Dendritic cell treated with granulocyte-macrophage colony-stimulating factor and Interleukin-4, amounts not matched to agents 40 ng/mL and 50 ng/mL, for 4 days (primary cell): ENCODE measurements at regions not wholly inside any gene's neighbourhood (a gene's known extent, or its start where the extent isn't known, plus 50 kb on each side); places are given as distances from the start of the nearest gene placed in this dataset.
"Not testable (repeated sequence)": the region's sequence is repeated elsewhere in the genome, so short reads cannot be mapped to it uniquely, and the experiment has no call there.

Experiments used
- H3K27ac Mint-ChIP-seq: one replicate; pipeline ENCODE4 v1.8.0; 2022; ENCODE audit warnings: mild to moderate bottlenecking, mixed read lengths
- H3K27me3 Mint-ChIP-seq: one replicate; pipeline ENCODE4 v1.8.0; 2022; ENCODE audit warnings: mild to moderate bottlenecking, mixed read lengths
- H3K36me3 Mint-ChIP-seq: one replicate; pipeline ENCODE4 v1.8.0; 2022; ENCODE audit warnings: low read depth, mixed read lengths
- H3K4me1 Mint-ChIP-seq: one replicate; pipeline ENCODE4 v1.8.0; 2022; ENCODE audit warnings: low read depth, mixed read lengths
- H3K4me3 Mint-ChIP-seq: one replicate; pipeline ENCODE4 v1.8.0; 2022; ENCODE audit warnings: mild to moderate bottlenecking, moderate library complexity, mixed read lengths
- H3K9me3 Mint-ChIP-seq: one replicate; pipeline ENCODE4 v1.8.0; 2022; ENCODE audit warnings: mixed read lengths
- intact Hi-C: fragments of 100-400 bp; cut with micrococcal nuclease; formaldehyde crosslinking; loops from one replicate; pipeline ENCODE4 v1.15.0; 2022

DNA sequence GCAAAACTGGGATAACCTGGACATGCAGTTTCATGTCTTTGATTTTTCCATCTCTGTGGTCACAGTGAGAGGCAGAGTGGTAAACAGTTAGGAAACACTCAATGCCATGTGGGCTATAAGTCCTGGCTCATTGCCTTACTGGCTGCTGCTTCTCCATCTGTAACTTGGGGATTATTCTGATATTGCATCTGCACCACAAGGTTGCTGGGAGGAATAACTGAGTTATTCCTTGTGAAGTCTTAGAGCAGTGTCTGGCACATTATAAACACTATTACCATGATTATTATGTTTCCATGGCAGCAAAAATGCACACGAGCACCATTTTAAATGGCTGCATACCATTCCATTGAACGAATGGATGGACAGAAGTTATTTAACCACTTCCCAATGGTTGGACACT, 111.7 kb upstream of the CDH5 start:
- Mint-ChIP-seq H3K27me3 (peaks cover 5% of the 10 kb centered on the region), H3K9me3 (no peaks in the 10 kb centered on the region), H3K36me3 (no peaks in the 10 kb centered on the region), H3K27ac (no peak overlapping the region), H3K4me3 (no peak overlapping the region), H3K4me1 (no peaks in the 10 kb centered on the region)
- intact Hi-C loops: no loop called here

DNA sequence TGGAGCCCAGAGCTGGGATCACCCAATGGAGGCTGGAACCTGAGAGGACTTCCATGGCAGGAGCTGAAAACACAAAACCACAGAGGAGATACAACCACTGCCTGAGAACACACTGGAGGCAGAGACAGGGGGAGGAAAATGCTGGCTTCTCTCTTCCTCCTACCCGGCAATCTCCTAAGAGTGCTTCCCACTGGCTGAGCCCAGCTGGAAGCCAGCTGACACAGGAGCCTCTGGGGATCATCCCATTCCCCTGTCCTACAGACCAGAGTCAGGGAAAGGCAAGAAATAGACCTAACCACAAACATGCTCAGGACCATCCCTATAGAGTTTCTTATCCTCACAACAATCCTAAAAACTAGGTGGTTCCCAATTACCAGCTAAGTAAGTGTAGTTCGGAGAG, 112.4 kb upstream of the CDH5 start:
- Mint-ChIP-seq H3K4me1 (no peaks in the 10 kb centered on the region), H3K9me3 (no peaks in the 10 kb centered on the region), H3K27me3 (peaks cover 5% of the 10 kb centered on the region), H3K4me3 (no peak overlapping the region), H3K36me3 (no peaks in the 10 kb centered on the region), H3K27ac (no peak overlapping the region)
- intact Hi-C loops: no loop called here

GRCh38 chr16:66251476-66252160, 114.9 kb upstream of the CDH5 start:
- intact Hi-C loops: no loop called here
- no peak overlapping the region for H3K4me3 Mint-ChIP-seq
- no peak overlapping the region for H3K27ac Mint-ChIP-seq
- no peaks in the 10 kb centered on the region for H3K36me3 Mint-ChIP-seq
- no peaks in the 10 kb centered on the region for H3K9me3 Mint-ChIP-seq
- peaks cover 5% of the 10 kb centered on the region for H3K27me3 Mint-ChIP-seq
- no peaks in the 10 kb centered on the region for H3K4me1 Mint-ChIP-seq

GRCh38 chr16:66250686-66251431, 115.6 kb upstream of the CDH5 start:
- no peaks in the 10 kb centered on the region for H3K4me1 Mint-ChIP-seq
- intact Hi-C loops: no loop called here
- peaks cover 5% of the 10 kb centered on the region for H3K27me3 Mint-ChIP-seq
- H3K4me3 Mint-ChIP-seq: no peak overlapping the region
- no peaks in the 10 kb centered on the region for H3K9me3 Mint-ChIP-seq
- no peak overlapping the region for H3K27ac Mint-ChIP-seq
- no peaks in the 10 kb centered on the region for H3K36me3 Mint-ChIP-seq

DNA sequence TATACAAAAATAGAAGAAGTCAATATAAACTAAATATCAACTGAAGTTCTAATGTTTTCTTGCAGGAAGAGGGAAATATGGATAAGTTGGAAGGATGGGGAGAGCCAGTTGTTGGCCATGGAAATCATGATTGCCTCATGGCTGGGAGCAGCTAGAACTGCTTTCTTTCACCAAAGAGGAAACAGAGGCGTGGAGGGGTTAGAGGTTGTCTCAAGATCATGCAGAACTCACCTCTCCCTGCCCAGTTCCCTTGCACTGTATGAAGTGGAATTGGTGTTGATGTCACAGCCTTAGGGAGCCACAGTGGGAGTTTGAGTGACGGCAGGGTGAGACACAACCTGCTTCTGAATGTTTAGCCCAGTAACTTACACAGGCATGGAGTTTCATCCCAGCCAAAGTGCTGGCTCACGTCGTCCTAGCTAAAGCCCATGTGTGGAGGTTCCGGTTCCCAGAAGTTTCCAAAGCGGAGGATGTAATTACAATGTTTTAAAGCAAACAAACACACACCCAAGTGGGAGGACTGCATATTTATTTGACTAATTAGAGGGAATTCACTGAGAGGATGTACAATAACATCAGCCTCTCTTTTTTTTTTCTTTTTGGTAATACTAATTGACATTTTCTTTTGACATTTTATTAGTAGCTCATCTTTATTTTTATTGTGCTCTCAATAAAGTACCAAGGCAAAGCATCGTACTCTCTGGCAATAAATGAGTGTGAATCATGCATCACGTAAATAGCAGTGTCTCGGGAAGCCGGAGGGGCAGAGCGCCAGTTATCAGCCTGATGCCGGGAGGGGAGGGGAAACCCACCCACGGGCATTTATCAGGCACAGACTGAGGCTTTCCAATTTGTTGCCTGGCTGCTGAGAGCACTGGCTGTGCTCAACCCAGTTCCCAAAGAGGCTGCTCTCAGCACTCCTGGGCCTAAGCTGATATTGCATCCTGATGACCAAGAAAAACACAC, 118.7 kb upstream of the CDH5 start:
- Mint-ChIP-seq H3K27me3 (no peaks in the 10 kb centered on the region), H3K27ac (no peak overlapping the region), H3K9me3 (no peaks in the 10 kb centered on the region)

DNA sequence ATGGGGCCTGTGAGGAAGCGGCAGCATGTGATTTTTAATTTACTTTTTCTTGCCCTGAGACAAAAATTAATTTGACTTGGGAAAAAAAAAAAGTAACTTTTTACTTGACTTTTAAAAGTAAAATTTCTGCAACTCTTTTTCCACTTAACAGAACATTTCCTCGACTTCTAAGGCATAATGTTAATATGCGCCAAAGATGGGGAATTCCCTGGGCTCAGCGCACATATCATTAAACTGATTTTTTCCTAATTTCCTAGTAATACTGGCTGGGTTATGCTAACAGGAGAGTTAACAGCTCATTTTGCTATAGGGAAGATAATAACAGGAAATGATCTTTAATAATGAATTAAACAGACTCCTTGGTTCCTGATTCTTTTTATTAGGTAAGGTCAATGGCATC, 120.6 kb upstream of the CDH5 start:
- Mint-ChIP-seq H3K27ac (no peak overlapping the region), H3K4me3 (no peak overlapping the region), H3K4me1 (no peaks in the 10 kb centered on the region), H3K27me3 (no peaks in the 10 kb centered on the region), H3K36me3 (no peaks in the 10 kb centered on the region), H3K9me3 (no peaks in the 10 kb centered on the region)
- intact Hi-C loops: no loop called here

More for the DNA sequence above, 118.7 kb upstream of the CDH5 start:
- intact Hi-C loops: no loop called here
- Mint-ChIP-seq H3K4me3 (no peak overlapping the region), H3K4me1 (no peaks in the 10 kb centered on the region), H3K36me3 (no peaks in the 10 kb centered on the region)

GRCh38 chr16:66245072-66245471, 121.4 kb upstream of the CDH5 start:
- intact Hi-C loops: no loop called here
- Mint-ChIP-seq H3K4me3 (no peak overlapping the region), H3K27ac (no peak overlapping the region), H3K36me3 (no peaks in the 10 kb centered on the region), H3K27me3 (no peaks in the 10 kb centered on the region), H3K4me1 (no peaks in the 10 kb centered on the region), H3K9me3 (peaks cover 4% of the 10 kb centered on the region)

- Mint-ChIP-seq H3K36me3 (no peaks in the 10 kb centered on the region), H3K4me3 (no peak overlapping the region), H3K27me3 (peaks cover 1% of the 10 kb centered on the region), H3K27ac (no peak overlapping the region), H3K4me1 (no peaks in the 10 kb centered on the region), H3K9me3 (peaks cover 22% of the 10 kb centered on the region)
- intact Hi-C loops: no loop called here
Observed at GRCh38 chr16:66242672-66243071, 123.8 kb upstream of the CDH5 start.

DNA sequence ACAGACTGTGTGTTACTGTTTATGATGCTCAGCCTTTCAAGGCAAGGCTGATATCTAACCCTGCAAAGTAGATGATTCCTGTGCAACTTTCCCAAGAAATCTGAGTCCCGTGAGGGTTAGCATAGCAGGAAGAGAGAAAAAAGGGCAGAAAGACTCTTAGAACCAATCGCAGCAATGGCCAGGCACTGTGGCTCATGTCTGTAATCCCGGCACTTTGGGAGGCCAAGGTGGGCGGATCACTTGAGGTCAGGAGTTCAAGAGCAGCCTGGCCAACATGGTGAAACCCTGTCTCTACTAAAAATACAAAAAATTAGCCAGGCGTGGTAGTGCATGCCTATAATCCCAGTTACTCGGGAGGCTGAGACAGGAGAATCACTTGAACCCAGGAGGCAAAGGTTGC, 124.3 kb upstream of the CDH5 start:
- peaks cover 22% of the 10 kb centered on the region for H3K9me3 Mint-ChIP-seq
- H3K36me3 Mint-ChIP-seq, H3K27me3 Mint-ChIP-seq, H3K4me1 Mint-ChIP-seq, H3K27ac Mint-ChIP-seq, H3K4me3 Mint-ChIP-seq, intact Hi-C loops: not testable (repeated sequence)

DNA sequence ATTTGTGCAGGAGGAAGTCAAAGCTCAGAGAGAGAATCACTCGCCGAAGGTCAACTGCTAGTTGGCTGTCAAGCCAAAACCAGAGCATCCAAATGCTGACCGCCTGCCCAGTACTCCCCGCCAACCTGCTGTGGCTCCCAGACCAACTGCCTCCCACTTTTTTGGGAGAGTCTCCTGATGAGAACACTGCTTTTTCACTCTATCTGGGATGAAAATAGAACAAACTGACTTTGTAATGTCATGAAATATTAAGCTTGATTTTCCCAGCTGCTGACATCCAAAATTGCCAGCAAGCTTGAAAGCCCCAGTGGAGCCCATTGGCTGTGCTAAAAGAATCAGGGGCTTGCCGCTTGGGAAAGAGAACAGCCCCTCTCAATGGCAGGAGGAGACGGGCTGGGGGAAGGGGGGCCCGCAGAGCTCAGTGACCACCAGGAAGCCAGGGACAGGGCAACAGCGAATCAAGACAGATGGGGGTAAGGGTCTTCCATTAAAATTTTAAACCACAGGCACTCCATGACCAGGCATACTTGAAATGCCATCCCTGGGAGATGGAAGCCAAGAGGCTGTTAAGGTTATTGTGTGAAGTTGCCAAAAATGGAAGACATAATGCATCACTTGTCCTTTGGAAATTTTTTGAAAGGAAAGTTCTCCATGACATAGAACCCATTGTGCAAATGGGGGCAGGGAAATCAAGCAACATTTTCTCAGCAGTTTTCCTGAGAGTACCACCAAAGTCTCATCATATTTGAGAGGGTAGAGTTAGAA, 125.7 kb upstream of the CDH5 start:
- intact Hi-C loops: no loop called here
- H3K4me3 Mint-ChIP-seq: no peak overlapping the region
- peaks cover 22% of the 10 kb centered on the region for H3K9me3 Mint-ChIP-seq
- H3K27ac Mint-ChIP-seq: no peak overlapping the region
- no peaks in the 10 kb centered on the region for H3K36me3 Mint-ChIP-seq
- no peaks in the 10 kb centered on the region for H3K4me1 Mint-ChIP-seq
- H3K27me3 Mint-ChIP-seq: peaks cover 1% of the 10 kb centered on the region

GRCh38 chr16:66240088-66240487, 126.4 kb upstream of the CDH5 start:
- Mint-ChIP-seq H3K36me3 (no peaks in the 10 kb centered on the region), H3K4me1 (no peaks in the 10 kb centered on the region), H3K27me3 (peaks cover 1% of the 10 kb centered on the region), H3K27ac (no peak overlapping the region), H3K9me3 (peaks cover 22% of the 10 kb centered on the region), H3K4me3 (no peak overlapping the region)
- intact Hi-C loops: no loop called here

DNA sequence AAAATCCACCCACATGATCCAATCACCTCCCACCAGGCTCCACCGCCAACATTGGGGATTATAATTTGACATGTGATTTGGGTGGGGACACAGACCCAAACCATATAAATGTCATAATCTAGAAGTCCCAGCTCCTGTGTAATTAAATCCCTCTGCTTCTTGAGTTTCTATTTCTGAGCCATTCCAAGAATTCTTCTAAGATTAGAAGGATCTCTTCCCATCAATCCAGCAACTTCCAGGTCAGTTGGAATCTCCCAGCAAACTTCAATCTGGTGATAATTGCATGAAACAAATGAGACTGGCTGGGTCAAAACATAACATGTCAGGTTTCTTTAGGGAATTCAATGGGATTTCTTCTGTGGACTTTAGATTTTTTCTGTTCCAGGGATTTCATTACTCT, 127.8 kb upstream of the CDH5 start:
- intact Hi-C loops: no loop called here
- Mint-ChIP-seq H3K36me3 (no peaks in the 10 kb centered on the region), H3K4me3 (no peak overlapping the region), H3K4me1 (no peaks in the 10 kb centered on the region), H3K27me3 (peaks cover 1% of the 10 kb centered on the region), H3K9me3 (peaks cover 22% of the 10 kb centered on the region), H3K27ac (no peak overlapping the region)

DNA sequence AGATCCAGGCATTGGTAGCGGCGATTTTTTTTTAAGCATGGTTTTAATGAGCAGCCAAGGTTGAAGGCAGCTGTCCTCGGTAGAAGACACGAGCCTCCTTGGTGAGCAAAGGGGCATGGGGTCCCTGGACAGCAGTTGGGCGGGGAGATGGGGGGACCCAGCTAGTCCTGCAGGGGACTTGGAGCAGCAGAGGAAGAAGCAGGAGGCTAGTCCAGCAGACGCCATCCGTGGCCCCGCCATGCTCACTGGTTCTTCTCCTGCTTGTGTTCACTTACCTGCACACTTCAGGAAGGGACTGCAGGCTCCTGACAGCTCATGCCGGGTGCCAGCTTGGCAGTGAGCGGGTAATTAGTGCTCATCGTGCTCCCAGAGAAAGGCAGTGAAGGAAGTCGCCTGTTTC, 130.2 kb upstream of the CDH5 start:
- Mint-ChIP-seq H3K27ac (no peak overlapping the region), H3K9me3 (peaks cover 22% of the 10 kb centered on the region), H3K27me3 (peaks cover 1% of the 10 kb centered on the region), H3K36me3 (no peaks in the 10 kb centered on the region), H3K4me3 (no peak overlapping the region), H3K4me1 (no peaks in the 10 kb centered on the region)
- intact Hi-C loops: no loop called here
